ENCODE measurements at regions not wholly inside any gene's neighbourhood (a gene's known extent, or its start where the extent isn't known, plus 50 kb on each side); places are given as distances from the start of the nearest gene placed in this dataset.

DNA sequence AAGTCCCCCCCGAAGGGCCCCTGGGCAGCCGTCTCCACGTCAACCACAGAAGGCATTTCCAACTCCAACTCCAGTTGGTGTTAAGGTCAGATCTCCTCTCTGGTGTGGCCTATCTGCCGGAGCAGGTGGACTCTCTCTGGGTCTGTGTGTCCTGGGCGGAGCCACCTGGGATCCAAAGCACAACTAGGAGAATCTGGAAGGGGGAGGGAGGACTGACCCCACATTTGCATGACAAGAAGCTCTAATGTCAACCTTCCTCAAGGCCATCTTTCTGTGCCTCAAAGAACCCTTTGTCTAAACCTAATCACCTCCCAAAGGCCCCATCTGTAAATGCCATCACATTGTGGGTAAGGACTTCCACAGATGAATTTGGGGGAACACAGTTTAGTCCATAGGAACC is 381.5 kb downstream of the UQCRFS1 start:
- no peak for DNase-seq

DNA sequence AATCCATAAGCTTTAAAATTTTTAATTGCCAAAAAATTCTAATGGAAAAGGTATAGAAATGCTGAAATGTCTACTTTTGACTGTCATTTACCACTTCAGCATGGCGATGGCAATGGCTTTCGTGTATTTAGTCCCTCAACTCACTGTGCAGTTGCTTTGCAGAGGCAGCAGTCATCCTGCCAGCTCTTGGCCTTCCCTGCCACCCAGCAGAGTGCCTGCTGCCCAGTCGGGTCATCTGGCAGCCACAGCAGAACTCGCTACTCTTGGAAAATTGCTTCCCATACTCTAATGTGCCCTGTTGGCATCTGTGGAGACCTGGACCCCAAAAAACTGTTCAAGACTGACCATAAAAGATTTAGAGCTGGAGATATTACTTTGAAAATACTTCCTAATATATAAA is 383.2 kb downstream of the UQCRFS1 start:
- no peak for DNase-seq

DNA sequence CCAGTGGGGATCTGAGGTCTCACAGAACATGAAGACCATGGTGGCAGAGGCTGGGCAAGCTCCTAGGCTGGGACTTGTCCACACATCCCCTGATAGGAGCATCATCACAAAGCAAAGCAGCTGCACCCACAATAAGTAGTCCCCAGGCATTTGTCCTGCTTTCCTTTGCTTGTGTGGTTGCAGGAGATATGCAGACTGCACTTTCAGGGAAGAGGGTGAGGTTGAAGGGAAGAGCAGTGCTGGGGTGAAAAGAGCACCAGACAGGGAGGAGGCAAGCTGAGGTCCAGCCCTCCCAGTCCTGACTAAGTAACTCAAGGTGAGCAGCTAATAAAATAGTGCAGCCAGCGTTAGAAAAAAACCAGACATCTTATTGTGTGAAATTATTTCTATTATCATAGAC is 383.6 kb downstream of the UQCRFS1 start:
- DNase-seq: no peak

DNA sequence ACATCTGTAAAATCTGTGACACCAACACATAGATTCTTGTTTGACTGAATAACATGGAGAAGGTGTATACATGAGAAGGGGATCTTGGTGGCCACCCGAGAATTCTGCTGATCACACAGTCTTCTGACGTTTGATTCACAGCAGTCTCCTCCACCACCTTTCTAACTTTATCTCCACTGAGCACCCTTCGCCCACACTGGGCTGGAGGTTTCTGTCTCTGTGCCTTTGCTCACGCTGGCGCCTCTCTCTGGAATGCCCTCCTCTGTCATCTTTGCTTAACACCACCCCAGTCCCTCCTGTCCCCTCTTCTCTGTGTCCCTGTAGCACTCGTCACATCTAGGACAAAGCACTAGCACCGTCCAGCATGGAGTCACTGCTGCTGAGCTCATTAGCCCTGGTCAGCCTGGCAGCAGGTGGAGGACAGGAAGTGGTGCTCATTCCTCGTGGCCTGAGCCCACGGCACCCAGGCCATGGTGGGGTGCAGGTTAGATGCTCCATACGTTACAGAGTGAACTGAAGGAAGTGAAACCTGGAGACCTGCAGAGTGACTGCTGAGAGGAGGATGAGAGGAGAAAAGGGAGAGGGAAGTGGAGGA is 384.6 kb downstream of the UQCRFS1 start:
- no peak for DNase-seq

DNA sequence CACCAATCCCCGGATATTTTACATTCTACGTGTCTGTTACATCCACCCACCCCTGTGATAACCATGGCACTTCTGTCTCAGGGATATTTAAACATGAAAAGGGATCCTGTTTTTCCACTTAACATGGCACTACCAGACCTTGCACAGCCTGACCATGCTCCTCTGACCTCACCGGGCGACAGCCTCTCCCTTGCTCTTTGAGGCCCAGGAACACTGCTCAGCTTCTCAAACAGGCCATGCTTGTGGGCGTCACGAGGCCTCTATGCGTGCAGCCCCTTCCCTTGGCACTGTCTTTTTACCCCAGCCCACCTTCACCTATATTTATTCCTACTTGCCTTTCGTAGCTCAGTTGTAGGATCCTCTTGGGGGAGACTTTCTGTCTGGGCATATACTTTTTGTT is 385.6 kb downstream of the UQCRFS1 start:
- no peak for DNase-seq

DNA sequence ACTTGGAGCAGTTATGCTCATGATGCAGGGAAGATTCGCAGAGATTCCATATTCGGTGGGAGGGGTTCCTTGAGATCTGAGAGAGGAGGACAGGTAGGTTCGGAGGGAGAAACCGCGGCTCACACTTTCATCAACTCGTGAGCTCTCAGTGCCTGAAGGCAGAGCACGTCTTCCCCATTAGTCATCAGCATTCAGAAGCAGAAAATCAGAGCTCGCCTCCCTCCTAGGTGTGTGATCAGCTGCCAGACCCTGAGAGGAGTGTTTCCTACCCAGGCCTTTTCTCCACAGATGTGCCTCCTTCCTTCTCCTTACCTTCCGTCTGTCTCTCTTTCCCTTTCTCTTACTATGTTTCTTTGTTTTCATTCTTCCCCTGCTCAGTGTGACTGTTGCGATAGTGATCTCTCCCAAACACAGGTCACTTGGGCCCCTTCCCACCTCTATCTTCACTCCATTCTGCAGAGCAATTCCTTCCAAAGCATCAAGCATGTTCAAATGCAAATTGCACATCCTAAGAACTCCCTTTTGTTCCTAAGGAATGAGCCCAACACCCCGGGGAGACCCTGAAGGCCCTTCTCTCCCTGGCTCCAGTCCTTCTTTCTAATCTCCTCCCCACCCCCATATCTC is 389.5 kb downstream of the UQCRFS1 start:
- no peak for DNase-seq

DNA sequence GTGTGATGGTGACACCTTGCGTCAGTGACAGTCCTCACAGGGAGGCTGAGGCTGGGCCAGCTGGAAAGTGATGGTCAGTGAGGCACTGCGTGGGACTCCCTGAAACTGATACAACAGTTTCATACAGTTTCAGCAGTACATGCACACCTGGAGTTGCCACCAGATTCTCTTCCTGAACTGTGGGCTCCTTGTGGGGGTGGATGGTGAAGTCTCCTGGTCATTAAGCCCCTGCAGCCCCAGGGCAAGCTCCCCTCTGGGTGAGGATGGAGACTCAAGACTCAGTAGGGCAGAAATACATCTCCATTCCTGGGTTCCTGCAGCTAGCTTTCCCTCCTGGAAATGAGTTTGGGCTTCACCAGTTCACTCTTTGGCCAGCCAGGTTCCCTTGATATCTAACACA is 392.7 kb downstream of the UQCRFS1 start:
- DNase-seq: no peak

DNA sequence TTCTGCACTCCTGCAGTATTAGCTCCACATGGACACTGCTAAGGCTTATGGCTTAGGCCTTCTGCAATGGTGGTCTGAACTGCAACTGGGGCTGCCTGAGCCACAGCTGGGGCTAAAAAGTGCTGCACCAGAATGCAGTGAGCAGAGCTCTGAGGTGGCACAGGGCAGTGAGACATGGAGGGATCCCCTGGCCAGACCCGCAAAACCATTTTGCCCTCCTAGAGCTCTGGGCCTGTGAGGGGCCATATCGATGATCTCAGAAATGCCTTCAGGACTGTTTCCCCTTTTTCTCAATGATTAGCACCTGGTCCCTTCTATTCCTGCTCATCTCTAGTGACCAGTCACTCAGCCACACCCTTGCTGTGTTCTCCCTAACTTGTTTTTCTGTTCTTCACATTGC is 397.7 kb downstream of the UQCRFS1 start:
- DNase-seq: no peak

DNA sequence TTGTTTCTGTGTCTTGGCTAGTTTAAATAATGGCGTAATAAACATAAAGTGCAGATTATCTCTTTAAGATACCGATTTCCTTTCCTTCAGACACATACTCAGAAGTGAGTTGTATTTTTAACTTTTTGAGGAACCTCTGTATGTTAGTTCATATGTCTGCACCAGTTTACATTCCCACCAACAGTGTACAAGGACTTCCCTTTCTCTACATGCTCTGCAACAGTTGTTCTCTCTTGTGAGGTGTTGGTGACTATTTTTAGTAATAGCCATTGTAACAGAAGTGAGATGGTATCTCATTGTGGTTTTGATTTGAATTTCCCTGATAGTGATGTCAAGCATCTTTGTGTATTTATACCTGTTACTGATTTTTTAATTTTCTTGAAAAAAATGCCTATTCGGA is 418.6 kb downstream of the UQCRFS1 start:
- DNase-seq: no peak

DNA sequence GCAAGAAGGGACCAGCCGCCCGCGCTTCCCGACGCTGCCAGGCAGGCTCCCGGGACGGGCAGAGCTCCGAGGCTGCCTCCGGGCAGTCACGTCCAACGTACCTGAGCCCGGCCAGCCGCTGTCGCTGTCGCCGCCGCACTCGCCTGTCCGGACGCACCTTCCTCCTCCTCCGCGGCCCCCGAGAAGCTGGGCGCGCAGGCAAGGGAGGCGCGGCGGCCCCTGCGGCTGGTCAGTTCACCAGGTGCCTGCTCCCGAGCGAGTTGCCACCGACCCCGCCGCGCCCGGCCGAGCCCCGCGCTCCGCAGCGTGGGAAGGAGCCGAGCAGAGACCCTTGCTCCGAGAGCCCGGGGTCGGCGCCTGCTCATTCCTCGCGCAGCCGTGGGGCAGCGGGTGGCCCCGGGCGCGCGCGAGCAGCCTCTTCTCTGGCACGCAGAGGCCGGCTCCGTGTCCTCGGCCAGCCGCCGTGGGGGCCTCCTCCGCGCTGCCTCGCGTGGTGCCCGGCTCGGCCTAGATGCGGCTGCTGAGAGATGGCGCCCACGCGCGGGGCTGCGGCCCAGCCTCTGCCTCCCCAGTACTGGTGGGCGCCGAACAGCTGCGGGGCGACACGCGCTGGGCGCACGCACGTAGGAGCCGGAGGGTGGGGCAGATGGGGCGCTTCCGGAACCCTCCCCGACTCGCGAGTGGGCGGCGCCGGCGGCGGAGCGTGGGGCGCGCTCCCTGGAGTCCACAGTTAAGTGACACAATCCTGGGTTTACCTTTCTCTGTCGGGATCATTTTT is 419.4 kb downstream of the UQCRFS1 start:
- no peak for DNase-seq

DNA sequence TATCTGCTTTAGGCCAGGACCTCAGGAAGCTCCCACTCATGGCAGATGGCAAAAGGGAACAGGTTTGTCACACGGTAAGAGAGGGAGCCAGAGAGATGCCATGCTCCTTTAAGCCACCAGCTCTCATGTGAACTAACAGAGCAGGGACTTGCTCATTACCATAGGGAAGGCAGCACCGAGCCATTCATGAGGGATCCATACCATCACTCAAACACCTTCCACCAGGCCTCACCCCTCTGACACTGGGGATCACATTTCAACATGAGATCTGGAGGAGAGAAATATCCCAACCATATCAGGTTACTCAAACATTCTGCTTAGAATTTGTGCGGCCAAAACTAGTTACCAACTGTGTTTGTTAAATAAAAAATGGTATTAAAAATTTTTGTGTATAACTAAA is 427.0 kb downstream of the UQCRFS1 start:
- no peak for DNase-seq

DNA sequence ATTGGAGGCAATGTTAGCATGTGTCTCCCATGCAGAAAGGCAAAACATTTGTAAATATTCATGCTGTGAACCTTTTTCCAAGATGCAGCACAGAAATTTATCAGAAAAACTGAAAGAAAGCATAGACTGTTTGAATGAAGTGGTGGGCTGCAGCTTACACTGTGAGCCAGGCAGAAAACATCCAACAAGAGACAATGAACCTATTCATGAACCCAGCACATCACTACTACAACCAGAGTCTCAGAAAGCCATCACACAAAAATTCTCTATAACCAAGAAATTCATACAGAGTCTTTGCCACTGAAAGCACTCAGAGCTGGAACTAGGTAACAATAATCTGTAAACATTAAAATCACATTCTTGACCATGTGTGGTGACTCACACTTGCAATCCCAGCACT is 448.9 kb downstream of the UQCRFS1 start:
- DNase-seq: no peak

DNA sequence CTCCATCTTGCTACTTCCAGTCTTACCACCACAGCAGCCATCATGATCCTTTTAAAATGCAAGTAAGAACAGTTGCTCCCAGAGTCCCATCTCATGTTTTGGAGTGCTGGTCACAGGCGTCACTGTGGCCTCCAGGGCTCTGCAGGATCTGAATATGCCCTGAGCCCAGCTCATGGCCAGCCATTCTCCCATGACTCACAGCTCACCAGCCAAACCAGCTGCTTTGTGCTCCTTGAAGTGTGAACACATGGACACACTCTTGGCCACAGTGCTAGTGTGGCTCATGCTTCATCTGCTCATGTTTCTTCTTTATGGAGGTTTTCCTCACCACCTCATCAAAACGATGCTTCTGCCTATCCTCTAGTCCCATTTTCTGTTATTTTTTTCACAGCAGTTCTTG is 466.5 kb downstream of the UQCRFS1 start:
- no peak for DNase-seq

DNA sequence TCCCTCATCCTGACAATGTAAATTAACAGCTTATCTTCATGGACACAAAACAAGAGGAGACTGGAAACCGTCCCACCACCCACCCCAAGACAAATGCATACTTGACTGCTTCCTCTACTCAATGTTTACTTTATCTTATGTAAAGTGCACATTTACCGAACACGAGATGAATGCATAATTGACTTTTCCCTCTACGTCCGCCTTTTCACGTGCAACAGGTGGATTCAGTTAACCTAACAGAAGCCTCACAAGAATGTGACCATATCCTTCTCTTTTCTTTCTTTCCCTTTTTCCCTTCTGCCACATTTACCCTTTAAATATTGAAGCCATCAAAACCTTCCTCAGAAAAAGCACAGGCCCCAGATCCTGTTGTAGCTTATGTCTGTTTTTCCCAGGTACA is 468.0 kb downstream of the UQCRFS1 start:
- no peak for DNase-seq

DNA sequence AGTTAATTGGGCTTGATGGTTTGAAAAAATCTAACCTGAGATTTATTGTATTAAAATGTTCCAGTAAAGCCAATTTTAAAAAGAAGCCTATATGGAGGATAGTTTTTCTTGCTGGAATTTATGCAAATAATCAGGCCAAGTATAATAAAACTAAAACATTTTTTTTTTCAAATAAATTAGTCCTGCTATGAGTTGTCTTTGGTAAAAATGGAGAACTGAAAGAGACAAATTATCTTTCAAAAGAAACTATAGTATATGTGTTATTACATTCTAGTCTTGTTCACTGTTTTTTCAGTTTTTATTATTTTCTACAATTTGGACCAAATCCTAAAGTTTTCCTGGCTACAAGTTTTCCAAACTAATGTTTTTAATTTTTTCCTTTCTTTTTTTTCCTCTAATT is 468.9 kb downstream of the UQCRFS1 start:
- no peak for DNase-seq

DNA sequence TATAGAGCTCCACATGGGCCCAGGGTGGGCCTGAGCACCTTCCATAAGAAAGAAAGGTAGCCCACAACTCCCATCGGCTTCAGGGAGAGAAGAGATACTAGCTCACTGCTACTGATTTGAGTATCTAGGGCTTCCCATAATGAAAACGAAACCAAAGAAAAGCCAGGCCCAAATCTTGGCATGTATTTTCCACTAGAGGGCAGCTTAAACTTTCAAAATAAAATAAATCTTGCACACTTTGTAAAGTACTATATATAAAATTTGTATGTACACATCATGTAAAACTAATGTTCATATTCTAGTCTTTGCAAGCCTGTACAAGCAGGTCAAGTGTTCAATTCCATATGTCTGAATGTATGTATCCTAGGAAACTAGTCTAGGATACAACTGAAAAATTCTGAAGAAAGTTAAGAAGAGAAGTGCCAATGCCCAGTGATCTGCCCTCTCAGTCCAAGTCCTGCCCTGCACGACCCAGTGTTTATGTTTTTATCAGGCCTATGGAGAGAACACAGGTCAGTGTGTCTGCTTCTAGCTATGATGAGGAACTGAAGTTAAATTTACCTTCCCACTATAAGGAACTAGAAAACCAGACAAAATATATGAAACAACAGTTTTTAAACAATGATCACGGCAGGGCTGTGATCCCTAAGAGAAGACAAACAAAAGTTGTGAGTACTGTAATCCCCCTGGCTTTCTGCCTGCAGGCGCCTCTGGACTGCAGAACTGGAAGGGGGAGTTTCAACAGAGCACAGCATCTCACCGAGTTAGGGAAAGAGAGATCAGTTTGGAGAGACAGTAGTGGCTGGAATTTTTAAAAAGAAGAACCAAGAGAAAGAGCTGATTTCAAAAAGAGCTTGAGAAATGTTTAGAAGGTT is 475.7 kb downstream of the UQCRFS1 start:
- DNase-seq: no peak

DNA sequence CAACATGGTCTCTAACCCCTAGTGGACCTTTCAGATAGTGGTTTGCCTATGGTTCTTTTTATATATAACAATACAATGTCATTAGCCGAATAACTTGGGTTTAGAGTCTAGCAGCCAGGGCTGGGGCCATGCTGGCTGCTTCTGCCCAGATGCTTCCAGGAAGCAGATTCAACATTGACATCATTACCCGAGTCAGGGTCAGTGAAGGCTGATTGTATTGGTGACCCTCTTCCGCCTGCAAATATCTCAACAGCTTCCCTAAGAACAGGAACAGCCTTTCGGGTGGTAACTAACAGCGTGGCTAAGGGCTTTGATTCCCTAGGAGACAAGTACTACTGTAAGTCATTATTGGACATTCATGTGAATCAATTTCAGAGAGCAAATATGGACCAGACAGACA is 476.4 kb downstream of the UQCRFS1 start:
- no peak for DNase-seq

DNA sequence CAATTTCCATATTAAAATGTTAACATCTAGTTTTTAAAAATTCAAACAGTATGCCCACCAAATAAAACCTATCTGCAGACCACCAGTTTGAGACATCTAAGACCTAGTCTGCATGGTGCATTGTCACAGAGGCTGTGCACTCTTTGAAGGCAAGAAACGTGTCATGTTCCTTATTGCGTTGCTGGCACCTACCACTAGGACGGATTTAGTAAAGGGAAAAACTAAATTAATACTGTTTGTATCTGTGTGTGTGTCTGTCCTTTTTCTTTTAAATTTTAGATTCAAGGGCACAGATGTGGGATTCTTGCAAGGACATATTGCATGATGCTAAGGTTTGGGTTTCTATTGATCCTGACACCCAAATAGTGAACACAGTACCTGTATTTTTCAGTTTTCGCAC is 481.4 kb downstream of the UQCRFS1 start:
- no peak for DNase-seq

DNA sequence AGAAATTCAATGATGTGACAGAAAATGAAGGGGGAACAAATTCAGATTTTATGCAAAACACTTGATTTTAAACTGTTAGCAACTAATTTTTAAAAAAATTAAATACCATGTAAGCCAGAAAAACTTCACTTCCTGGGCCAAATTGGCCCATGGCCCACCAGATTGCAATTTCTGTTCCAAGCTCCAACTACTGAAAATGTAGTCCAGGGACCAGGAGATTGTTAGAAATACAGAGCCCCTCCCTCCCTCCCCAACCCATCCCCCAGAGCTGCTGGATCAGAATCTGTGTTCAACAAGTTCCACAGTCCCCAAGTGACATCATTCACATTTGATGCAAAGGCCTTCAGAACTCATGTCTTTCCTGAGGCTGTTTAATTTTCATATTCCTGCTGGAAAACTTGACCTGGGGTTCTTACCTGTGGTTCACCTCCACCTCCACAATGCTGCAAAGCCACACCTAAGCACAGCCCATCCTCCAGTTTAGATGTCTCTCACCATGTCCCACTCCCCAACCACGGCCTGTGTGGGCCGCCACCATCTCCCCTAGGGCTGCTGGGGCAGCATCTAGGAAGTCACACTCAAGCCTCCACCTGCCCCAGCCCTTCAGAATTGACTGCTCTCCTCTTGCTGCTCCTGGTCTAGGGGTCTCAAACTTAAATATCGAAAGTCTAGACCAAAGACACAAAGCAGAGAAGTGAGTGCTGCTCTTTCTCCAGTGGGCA is 482.0 kb downstream of the UQCRFS1 start:
- DNase-seq: no peak

DNA sequence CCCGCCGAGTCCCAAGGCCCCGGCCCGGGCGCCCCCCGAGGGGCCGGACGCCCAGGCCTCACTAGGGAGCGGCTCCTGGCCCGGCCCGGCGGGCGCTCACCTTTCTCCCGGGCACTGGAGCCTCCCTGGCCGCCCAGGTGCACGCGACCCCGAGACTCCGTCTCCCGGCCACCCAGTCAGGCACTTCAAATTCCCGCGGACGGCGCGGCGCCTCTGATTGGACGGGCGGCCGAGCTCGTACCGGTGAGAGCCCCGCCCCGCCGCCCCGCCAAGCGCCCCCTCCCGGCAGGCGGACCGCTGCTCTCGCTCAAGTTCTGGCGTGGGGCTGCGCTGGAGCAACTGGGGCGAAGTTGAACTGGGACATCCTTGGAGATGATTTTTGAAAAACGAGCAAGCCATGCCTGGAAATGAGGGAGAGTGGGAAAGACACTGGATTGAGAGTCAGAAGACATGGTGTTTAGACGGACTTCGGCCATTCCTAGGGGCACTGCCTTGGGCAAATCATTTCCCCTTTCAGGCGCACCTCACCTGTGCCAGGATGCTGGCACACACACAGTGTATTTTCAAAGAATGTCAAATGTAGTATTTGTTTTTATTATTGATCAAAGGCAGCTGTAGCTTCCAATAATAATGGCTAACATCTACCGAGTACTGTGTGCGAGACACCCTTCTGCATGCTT is 485.3 kb downstream of the UQCRFS1 start:
- no peak for DNase-seq

DNA sequence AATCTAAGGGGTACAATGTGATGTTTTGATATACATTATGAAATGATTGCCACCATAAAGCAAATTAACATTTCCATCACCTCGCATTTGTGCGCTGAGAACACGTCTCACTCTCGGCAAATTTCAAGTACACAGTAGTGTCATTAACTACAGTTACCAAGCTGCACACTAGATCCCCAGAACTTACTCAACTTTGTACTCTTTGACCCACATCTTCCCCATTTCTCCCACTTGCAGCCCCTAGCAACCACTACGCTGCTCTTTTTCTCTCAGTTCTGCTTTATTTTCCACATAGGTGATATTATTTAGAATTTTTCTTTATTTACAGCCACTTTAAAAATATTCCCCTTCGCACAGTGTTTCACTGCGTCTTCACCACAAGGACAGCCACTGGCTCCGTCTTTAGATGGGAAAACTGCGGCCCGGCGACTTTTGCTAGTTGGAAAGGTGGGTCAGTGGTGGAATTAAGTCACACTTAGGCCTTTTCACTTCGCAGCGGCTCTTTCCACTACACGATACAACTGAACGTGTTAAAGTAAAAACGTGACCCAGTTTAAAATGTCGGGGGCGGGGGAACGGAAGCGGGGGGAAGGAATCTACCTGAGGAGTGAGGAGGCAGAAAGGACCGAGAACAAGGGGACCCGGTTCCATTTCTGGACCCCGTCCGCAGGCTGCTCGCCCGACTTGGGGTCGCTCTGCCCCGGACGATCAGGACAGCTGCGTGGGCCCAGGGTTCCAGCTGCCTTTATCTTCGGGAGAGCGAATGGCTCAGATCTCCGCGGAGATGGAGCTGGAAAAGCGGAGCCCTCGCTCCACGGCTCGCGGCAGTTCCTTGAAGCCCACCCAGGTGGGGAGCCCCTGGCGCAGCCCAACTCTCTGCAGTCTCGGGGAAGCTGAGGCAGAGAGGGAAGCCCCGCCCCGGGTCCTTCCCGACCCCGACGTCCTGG is 486.1 kb downstream of the UQCRFS1 start:
- DNase-seq: no peak

All from cortex of kidney (tissue), 1 donor.